ENCODE measurements at regions not wholly inside any gene's neighbourhood (a gene's known extent, or its start where the extent isn't known, plus 50 kb on each side); places are given as distances from the start of the nearest gene placed in this dataset.

DNA sequence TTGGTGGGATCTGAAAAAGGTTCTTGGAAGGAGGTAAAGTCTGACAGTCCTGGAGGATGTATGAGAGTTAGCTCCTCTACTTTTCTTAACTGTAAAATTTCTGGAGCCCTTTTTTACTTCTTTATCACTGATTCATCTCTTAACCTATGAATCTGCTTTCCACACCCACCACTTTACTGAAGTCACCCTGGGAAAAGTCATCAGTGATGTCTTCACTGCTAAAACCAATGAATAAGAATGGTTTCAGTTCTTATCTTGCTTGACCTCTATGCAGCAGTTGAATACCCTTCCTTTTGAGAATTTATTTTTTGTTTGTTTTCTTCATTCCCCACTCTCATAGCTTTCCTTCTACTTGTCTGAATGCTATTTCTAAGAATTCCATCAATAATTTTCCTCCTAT lies 80.0 kb downstream of the AREG start:
- no peak for DNase-seq (ENCODE audit: extremely low spot score in 2 of 2)
- Histone ChIP-seq H3K9me3 (no peaks in the 10 kb centered on the region), H3K4me3 (no peak overlapping the region), H3K27ac (no peak overlapping the region), H3K27me3 (no peaks in the 10 kb centered on the region), H3K4me1 (no peaks in the 10 kb centered on the region), H3K36me3 (no peaks in the 10 kb centered on the region)
- intact Hi-C loops (cut with DNase I): no loop called here
- TF ChIP-seq, protein P1, sequence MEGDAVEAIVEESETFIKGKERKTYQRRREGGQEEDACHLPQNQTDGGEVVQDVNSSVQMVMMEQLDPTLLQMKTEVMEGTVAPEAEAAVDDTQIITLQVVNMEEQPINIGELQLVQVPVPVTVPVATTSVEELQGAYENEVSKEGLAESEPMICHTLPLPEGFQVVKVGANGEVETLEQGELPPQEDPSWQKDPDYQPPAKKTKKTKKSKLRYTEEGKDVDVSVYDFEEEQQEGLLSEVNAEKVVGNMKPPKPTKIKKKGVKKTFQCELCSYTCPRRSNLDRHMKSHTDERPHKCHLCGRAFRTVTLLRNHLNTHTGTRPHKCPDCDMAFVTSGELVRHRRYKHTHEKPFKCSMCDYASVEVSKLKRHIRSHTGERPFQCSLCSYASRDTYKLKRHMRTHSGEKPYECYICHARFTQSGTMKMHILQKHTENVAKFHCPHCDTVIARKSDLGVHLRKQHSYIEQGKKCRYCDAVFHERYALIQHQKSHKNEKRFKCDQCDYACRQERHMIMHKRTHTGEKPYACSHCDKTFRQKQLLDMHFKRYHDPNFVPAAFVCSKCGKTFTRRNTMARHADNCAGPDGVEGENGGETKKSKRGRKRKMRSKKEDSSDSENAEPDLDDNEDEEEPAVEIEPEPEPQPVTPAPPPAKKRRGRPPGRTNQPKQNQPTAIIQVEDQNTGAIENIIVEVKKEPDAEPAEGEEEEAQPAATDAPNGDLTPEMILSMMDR (IDR thresholded peaks at IDR 0.05): no peak
- TF ChIP-seq POLR2A (IDR thresholded peaks at IDR 0.05) (no peak), POLR2AphosphoS5 (IDR thresholded peaks at IDR 0.05; ENCODE audit: insufficient read depth in 1 of 2, low read depth in 1 of 2) (no peak)

DNA sequence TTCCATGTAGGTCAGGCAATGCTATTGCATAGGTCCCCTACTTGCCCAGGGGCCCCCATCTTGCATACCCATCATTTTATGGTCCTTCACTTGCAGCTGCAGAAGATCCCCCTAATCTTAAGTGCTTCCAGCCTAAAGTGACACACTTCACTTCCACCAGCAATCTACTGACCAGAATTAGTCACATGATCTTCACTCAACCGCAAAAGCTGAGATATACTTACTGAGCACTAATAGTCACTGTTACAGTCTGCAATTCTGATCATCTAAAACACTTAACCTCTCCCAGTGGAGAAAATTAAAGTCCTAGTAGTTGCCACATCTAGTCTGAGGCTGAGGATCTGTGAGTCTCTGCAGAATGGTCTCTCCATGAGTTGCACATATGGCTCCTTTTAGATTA lies 82.1 kb downstream of the AREG start:
- no peak for DNase-seq (ENCODE audit: extremely low spot score in 2 of 2)
- Histone ChIP-seq H3K27ac (no peak overlapping the region), H3K36me3 (no peaks in the 10 kb centered on the region)

DNA sequence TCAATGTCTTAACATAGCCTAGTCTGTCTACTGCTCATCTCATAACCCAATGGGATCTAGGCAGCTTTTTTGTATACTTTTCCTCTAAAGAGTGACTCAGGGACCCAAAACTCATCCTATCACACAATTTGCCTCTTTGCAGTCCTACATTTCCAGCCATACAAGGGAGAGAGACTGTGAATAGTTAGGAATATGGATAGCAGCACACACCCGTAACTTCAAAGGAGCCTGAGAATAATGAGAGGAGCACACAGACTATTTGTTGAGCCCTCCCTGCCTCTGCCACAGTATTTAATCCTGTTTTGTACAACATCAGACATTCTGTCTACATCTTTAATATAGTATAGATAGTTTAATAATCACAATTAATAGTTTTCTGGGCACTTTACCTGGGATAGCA lies 83.2 kb downstream of the AREG start:
- intact Hi-C loops (cut with DNase I): no loop called here
- H3K36me3 ChIP-seq: no peaks in the 10 kb centered on the region
- no peaks in the 10 kb centered on the region for H3K27me3 ChIP-seq
- H3K9me3 ChIP-seq: no peaks in the 10 kb centered on the region
- no peak for DNase-seq (ENCODE audit: extremely low spot score in 2 of 2)
- TF ChIP-seq POLR2A (IDR thresholded peaks at IDR 0.05) (no peak), POLR2AphosphoS5 (IDR thresholded peaks at IDR 0.05; ENCODE audit: insufficient read depth in 1 of 2, low read depth in 1 of 2) (no peak)
- TF ChIP-seq, protein P1 (IDR thresholded peaks at IDR 0.05): no peak
- H3K27ac ChIP-seq: no peak overlapping the region
- no peaks in the 10 kb centered on the region for H3K4me1 ChIP-seq
- H3K4me3 ChIP-seq: no peak overlapping the region

More for the DNA sequence above, 82.1 kb downstream of the AREG start:
- H3K4me3 ChIP-seq: no peak overlapping the region
- TF ChIP-seq, protein P1 (IDR thresholded peaks at IDR 0.05): no peak
- TF ChIP-seq POLR2A (IDR thresholded peaks at IDR 0.05): no peak
- TF ChIP-seq POLR2AphosphoS5 (IDR thresholded peaks at IDR 0.05; ENCODE audit: insufficient read depth in 1 of 2, low read depth in 1 of 2): no peak
- intact Hi-C loops (cut with DNase I): no loop called here
- H3K4me1 ChIP-seq: no peaks in the 10 kb centered on the region
- no peaks in the 10 kb centered on the region for H3K27me3 ChIP-seq
- H3K9me3 ChIP-seq: no peaks in the 10 kb centered on the region

DNA sequence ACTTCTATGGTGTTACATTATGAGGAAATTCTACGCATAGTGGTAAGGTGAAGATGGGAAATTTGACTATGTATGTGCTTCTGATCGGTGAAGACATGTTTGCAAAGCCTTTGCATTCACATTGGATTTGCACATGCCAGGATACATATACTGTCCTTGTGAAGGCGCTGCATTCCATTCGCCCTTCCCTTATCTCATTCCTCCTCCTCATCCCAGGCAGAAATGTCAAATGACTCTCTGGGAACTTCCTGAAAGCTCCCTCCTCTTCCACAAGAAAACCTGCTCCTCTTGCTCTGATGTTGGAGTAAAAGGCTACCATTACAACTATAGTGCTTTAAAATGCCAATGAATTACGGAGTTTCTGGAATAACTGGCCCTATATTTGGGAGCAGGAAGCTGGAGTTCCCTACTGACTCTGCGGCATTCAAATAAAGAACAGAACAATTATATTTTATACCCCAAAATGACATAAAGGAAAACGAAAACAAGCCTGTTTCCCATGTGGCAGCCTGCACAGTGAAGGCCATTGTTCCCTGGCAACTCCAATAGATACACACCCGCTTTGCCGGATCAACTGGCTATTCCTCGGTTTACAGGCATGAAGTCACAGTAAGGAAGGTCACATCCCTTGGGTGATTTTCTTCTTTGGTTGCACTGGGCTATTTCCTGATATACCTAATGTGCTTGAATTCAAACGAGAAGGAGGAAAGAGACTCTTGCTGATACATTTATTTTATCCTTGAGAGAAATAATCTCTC lies 84.5 kb downstream of the AREG start:
- intact Hi-C loops (cut with DNase I): no loop called here
- Histone ChIP-seq H3K9me3 (no peaks in the 10 kb centered on the region), H3K4me3 (no peak overlapping the region), H3K4me1 (no peaks in the 10 kb centered on the region), H3K36me3 (no peaks in the 10 kb centered on the region), H3K27ac (no peak overlapping the region), H3K27me3 (no peaks in the 10 kb centered on the region)
- TF ChIP-seq, protein P1 (IDR thresholded peaks at IDR 0.05): no peak
- TF ChIP-seq POLR2AphosphoS5 (IDR thresholded peaks at IDR 0.05; ENCODE audit: insufficient read depth in 1 of 2, low read depth in 1 of 2): no peak
- TF ChIP-seq POLR2A (IDR thresholded peaks at IDR 0.05): no peak
- no peak for DNase-seq (ENCODE audit: extremely low spot score in 2 of 2)
